ENCODE measurements at regions not wholly inside any gene's neighbourhood (a gene's known extent, or its start where the extent isn't known, plus 50 kb on each side); places are given as distances from the start of the nearest gene placed in this dataset.

GRCh38 chr3:95442766-95443165 lies 1371.6 kb upstream of the EPHA6 start:
- no peak for TF ChIP-seq CTCF (conservative IDR thresholded peaks at IDR 0.05 in 1 of 2, IDR thresholded peaks at IDR 0.05 in 1 of 2; ENCODE audit: extremely low read depth in 1 of 2, insufficient read depth in 1 of 2, low read depth in 1 of 2, low read length in 2 of 2)
- no peak for TF ChIP-seq EZH2 (IDR thresholded peaks at IDR 0.05; ENCODE audit: borderline replicate concordance, low read length)

Data from mammary epithelial cell (primary cell).